ENCODE measurements at regions not wholly inside any gene's neighbourhood (a gene's known extent, or its start where the extent isn't known, plus 50 kb on each side); places are given as distances from the start of the nearest gene placed in this dataset.

- TF ChIP-seq, protein P1, sequence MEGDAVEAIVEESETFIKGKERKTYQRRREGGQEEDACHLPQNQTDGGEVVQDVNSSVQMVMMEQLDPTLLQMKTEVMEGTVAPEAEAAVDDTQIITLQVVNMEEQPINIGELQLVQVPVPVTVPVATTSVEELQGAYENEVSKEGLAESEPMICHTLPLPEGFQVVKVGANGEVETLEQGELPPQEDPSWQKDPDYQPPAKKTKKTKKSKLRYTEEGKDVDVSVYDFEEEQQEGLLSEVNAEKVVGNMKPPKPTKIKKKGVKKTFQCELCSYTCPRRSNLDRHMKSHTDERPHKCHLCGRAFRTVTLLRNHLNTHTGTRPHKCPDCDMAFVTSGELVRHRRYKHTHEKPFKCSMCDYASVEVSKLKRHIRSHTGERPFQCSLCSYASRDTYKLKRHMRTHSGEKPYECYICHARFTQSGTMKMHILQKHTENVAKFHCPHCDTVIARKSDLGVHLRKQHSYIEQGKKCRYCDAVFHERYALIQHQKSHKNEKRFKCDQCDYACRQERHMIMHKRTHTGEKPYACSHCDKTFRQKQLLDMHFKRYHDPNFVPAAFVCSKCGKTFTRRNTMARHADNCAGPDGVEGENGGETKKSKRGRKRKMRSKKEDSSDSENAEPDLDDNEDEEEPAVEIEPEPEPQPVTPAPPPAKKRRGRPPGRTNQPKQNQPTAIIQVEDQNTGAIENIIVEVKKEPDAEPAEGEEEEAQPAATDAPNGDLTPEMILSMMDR (IDR thresholded peaks at IDR 0.05; ENCODE audit: low read depth, low read length, missing control alignments), result peak; percentile 44
- H3K4me3 ChIP-seq (replicated peaks; ENCODE audit: low read depth, low read length), result no peak overlapping the region
- DNase-seq (ENCODE audit: extremely low read depth, low read depth), result no peak
Observed at GRCh38 chr14:106556665-106557289, 1030.4 kb downstream of the TMEM121 start.

DNA sequence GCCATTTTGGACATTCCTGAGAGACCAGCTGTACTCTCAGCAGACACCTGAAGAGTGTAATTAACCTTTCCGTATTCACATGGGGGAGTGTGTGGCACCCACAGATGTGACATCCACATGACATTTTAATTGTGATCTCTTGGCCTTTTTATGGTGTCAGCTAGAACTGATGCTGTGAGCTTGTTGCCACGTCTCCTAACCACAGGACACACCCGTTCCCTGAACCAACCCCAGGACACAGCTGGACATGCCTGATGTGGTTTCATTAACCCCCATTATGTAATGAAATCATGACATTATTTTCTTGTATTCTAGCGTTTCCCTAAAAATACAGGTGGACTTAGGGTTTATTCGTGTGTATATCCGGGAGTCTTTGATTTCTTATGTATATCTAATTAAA, 1036.1 kb downstream of the TMEM121 start:
- no peak for DNase-seq (ENCODE audit: extremely low read depth, low read depth)
- no peak overlapping the region for H3K4me3 ChIP-seq (replicated peaks; ENCODE audit: low read depth, low read length)
- TF ChIP-seq, protein P1 (IDR thresholded peaks at IDR 0.05; ENCODE audit: low read depth, low read length, missing control alignments), result no peak

- H3K4me3 ChIP-seq (replicated peaks; ENCODE audit: low read depth, low read length), result no peak overlapping the region
- TF ChIP-seq, protein P1 (IDR thresholded peaks at IDR 0.05; ENCODE audit: low read depth, low read length, missing control alignments), result peak; percentile 35
- DNase-seq (ENCODE audit: extremely low read depth, low read depth), result no peak
Observed at GRCh38 chr14:106564058-106564643, 1037.8 kb downstream of the TMEM121 start.

- DNase-seq (ENCODE audit: extremely low read depth, low read depth), result no peak
- no peak overlapping the region for H3K4me3 ChIP-seq (replicated peaks; ENCODE audit: low read depth, low read length)
- TF ChIP-seq, protein P1 (IDR thresholded peaks at IDR 0.05; ENCODE audit: low read depth, low read length, missing control alignments), result no peak
Observed at GRCh38 chr14:106578481-106578880, 1052.1 kb downstream of the TMEM121 start.

DNA sequence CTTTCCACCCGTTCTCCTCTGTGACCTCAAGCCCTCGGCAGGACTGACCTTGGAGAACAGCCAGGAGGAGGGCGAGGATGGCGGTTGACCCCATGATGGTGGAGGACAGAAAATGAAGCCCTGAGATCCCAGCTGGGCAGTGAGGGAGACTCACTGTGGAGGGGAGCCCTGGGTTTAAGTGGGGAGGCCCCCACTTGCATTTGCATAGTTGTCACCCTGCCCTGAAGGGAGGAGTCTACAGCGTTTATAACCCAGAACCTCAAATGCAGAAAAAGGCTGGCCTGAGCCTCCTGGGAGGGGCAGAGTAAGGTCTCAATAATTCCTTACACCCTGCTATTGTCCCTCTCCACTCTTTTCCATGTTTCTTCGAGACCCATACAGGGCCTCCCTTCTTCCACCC, 1052.7 kb downstream of the TMEM121 start:
- no peak for DNase-seq (ENCODE audit: extremely low read depth, low read depth)
- TF ChIP-seq, protein P1 (IDR thresholded peaks at IDR 0.05; ENCODE audit: low read depth, low read length, missing control alignments), result no peak
- no peak overlapping the region for H3K4me3 ChIP-seq (replicated peaks; ENCODE audit: low read depth, low read length)

- TF ChIP-seq, protein P1 (IDR thresholded peaks at IDR 0.05; ENCODE audit: low read depth, low read length, missing control alignments), result no peak
- H3K4me3 ChIP-seq (replicated peaks; ENCODE audit: low read depth, low read length), result no peak overlapping the region
- no peak for DNase-seq (ENCODE audit: extremely low read depth, low read depth)
Observed at GRCh38 chr14:106585692-106586091, 1059.3 kb downstream of the TMEM121 start.

Data from HFF-Myc (cell line).